Stomach smooth muscle (tissue), 2 donors: ENCODE measurements at regions not wholly inside any gene's neighbourhood (a gene's known extent, or its start where the extent isn't known, plus 50 kb on each side); places are given as distances from the start of the nearest gene placed in this dataset.

Experiments
- H3K27ac ChIP-seq: one replicate; pipeline ENCODE4 v1.7.0; 2013; ENCODE audit warnings: mild to moderate bottlenecking, low read length, inconsistent platforms
- H3K27me3 ChIP-seq, 2 donors: one replicate each; pipeline ENCODE4 v1.7.0; 2013; ENCODE audit warnings: low read length in 2 of 2; ENCODE audit not compliant: insufficient read depth in 2 of 2, control insufficient read depth in 1 of 2
- H3K36me3 ChIP-seq, 2 donors: one replicate each; pipeline ENCODE4 v1.7.0; 2013; ENCODE audit warnings: low read length in 2 of 2; ENCODE audit not compliant: control insufficient read depth in 2 of 2, insufficient read depth in 2 of 2
- H3K4me1 ChIP-seq: one replicate; pipeline ENCODE4 v1.7.0; 2013; ENCODE audit warnings: low read length; ENCODE audit not compliant: control insufficient read depth, insufficient read depth
- H3K4me3 ChIP-seq, 2 donors: one replicate each; pipeline ENCODE4 v1.7.0; 2013; ENCODE audit warnings: low read length in 2 of 2
- H3K9ac ChIP-seq, 2 donors: one replicate each; pipeline ENCODE4 v1.7.0; 2013; ENCODE audit warnings: low read length in 2 of 2, mild to moderate bottlenecking in 1 of 2
- H3K9me3 ChIP-seq, 2 donors: one replicate each; pipeline ENCODE4 v1.7.0; 2013; ENCODE audit warnings: low read length in 2 of 2; ENCODE audit not compliant: control insufficient read depth in 2 of 2
- donor health status: healthy.
- donor health status: Pancreatic carcinoma.

DNA sequence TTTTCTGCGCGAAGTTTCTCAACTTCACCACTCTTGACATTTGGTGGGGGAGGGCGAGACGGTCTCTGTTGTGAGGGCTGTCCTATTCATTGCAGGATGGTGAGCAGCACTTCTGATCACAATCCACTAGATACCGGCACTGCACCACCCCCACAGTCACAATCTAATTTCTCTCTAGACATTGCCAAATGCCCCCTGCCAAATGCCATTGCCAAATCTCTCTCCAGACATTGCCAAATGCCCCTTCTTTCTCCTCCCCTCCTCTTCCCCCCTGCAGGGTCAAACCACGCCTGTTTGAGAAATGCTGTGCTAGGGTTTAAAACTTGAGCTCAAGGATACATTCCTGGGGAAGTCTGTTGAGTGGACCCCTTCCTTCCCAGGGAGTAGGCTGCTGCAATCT lies 603.5 kb upstream of the CDH4 start:
- H3K36me3 ChIP-seq: no peaks in the 10 kb centered on the region
- H3K27me3 ChIP-seq: no peaks in the 10 kb centered on the region
- H3K4me1 ChIP-seq: no peaks in the 10 kb centered on the region
- H3K9me3 ChIP-seq: peaks cover 4 to 6% of the 10 kb centered on the region in 2 donors
- no peak overlapping the region for H3K4me3 ChIP-seq
- H3K27ac ChIP-seq: no peak overlapping the region
- no peak overlapping the region for H3K9ac ChIP-seq

DNA sequence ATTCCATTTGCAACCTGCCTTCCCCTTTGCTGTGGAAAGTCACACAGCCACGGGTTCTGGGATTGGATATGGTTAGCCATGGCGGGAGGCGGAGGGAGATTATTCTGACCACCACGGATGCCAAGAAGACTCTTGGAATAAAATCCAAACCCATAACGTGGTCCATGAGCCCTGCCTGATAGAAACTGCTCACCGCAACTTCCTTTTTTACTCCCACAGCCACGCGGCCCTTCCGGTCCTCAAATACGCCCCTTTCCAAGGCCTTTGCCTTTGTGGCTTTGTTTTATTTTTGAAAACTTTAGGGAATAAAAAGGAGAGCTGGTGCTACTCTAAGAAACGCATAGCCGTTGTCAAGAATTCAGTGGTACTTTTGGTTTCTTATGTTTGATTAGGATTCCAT lies 602.5 kb upstream of the CDH4 start:
- no peak overlapping the region for H3K27ac ChIP-seq
- peaks cover 4 to 6% of the 10 kb centered on the region in 2 donors for H3K9me3 ChIP-seq
- no peak overlapping the region for H3K4me3 ChIP-seq
- no peak overlapping the region for H3K9ac ChIP-seq
- H3K4me1 ChIP-seq: no peaks in the 10 kb centered on the region
- no peaks in the 10 kb centered on the region for H3K27me3 ChIP-seq
- H3K36me3 ChIP-seq: no peaks in the 10 kb centered on the region

DNA sequence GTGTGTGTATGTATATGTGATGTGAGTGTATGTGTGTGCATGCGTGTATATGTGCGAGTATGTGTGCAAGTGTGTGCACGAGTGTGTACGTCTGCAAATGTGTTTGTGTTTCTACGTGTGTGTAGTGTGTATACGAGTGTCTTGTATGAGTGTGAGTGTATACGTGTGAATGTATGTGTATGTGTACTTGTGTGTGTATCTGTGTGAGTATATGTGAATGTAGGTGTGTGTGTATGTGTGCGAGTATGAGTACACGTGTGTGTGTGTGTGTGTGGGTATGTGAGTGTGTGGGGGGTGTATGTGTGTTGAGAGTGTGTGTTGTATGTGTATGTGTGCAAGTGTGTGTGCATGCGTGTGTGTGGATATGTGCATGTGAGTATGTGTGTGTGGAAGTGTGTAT lies 602.0 kb upstream of the CDH4 start:
- Histone ChIP-seq H3K27me3 (no peaks in the 10 kb centered on the region), H3K36me3 (no peaks in the 10 kb centered on the region), H3K27ac (no peak overlapping the region), H3K4me1 (no peaks in the 10 kb centered on the region), H3K4me3 (no peak overlapping the region), H3K9me3 (peaks cover 5 to 6% of the 10 kb centered on the region in 2 donors), H3K9ac (no peak overlapping the region)

DNA sequence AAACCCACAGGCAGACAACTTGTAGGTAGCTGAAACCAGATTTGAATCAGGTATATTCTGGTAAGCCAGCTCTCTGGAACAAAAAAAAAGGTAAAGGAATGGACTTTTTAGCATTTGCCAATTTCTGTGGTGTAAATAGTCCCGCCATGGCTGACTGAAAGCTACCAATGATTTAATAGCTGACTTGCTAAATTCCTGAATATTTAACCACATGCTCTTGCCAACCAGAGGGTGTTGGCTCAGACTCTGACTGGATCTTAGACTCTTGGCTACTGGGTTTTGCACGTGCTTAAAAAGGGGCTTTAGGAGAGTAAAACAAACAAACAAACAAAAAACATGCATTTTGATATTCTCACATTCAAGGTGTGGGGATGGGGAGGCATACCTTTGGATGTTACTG lies 600.0 kb upstream of the CDH4 start:
- no peak overlapping the region for H3K4me3 ChIP-seq
- no peaks in the 10 kb centered on the region for H3K27me3 ChIP-seq
- no peak overlapping the region for H3K9ac ChIP-seq
- no peaks in the 10 kb centered on the region for H3K36me3 ChIP-seq
- peaks cover 4 to 5% of the 10 kb centered on the region in 2 donors for H3K9me3 ChIP-seq
- H3K27ac ChIP-seq: no peak overlapping the region
- no peaks in the 10 kb centered on the region for H3K4me1 ChIP-seq

DNA sequence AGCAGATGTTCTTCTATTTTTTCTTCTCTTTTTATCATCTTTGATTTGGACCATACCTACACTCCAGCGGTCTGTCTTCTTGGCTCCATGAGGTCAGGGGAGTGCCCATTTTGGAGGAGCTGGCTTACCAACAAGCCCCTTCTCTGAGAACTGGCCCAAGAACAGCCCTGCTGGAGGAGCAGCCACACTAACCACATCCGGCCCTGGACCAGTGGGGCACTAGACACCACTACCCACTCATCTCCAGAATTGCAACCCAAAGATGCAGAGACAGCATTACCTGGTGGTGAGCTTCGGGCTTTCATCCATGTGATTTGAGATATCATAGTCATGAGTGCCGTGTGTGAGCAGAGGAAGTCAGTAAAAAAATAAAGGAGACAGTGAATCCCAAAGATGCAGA lies 599.4 kb upstream of the CDH4 start:
- Histone ChIP-seq H3K36me3 (no peaks in the 10 kb centered on the region), H3K4me3 (no peak overlapping the region), H3K4me1 (no peaks in the 10 kb centered on the region), H3K27me3 (no peaks in the 10 kb centered on the region), H3K27ac (no peak overlapping the region), H3K9ac (no peak overlapping the region), H3K9me3 (peaks cover 4 to 5% of the 10 kb centered on the region in 2 donors)

DNA sequence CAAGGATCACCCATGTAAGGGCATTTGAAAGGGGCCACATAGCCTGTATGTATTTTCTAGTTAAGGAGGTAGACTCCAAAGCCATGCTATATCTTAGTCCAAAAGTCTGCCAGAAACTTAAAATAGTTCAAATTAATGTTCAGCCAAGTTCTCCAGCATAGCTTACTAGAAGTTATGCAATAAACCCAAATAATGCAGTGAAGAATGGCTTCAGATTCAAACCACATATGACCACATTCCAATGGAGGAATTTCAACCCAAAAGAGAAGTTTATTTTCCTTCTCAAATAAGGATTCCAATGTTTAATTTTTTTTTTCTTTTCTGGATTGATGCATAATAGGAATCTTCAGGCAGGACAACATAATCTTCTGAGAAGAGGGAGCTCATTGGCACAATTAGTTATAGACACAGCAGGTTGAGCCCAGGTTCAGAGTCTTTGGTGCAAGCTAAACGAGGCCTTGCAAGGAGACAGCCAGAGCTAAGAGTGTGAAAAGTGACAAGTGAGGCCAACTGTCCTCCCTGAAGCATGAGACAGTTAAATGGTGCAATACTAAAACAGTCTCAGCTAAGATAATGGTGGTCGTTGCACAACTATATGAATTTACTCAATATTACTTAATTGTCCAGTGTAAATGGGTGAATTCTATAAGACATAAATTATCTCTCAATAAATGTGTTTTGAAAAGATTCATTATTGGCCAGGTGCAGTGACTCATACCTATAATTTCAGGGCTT lies 598.8 kb upstream of the CDH4 start:
- H3K27ac ChIP-seq: no peak overlapping the region
- no peaks in the 10 kb centered on the region for H3K4me1 ChIP-seq
- H3K9ac ChIP-seq: no peak overlapping the region
- H3K4me3 ChIP-seq: no peak overlapping the region
- no peaks in the 10 kb centered on the region for H3K36me3 ChIP-seq
- no peaks in the 10 kb centered on the region for H3K27me3 ChIP-seq
- peaks cover 4 to 5% of the 10 kb centered on the region in 2 donors for H3K9me3 ChIP-seq

DNA sequence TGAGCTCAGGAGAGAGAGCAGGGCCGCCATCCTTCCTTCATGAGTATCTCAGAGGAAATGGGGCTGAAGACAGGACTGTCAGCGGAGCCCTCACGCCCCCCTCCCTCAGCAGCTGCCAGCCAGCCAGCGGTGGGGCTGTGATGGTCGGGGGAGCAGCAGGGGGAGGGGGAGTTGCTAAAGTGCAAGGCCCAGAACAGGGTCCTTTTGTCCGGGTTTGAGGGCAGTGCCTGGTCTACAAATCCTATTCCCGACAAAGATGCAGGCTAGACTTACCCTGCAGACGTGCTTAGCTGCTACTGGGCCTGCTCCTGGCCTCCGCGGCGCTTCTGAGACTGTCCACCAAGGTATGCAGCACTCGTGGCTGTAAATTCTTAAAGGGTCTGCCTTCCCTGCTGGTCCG lies 593.4 kb upstream of the CDH4 start:
- no peak overlapping the region for H3K4me3 ChIP-seq

DNA sequence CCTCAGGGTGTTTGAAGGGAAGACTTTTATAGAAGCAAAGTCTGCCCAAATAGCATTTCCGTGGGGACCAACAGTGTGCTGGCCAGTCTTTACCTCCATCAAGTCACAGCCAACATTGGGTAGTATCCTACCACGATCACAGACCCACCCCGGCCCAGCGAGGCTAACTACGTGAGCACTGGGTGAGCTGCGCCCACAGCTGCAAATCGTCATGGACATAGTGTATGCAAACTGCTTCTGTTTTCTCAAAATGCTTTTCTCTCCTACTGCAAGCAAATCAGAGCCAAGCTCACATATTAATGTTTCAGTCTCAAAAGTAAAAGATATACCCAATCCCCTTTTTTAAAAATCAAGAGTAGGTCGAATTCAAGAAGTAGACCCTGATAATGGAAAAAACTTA lies 592.8 kb upstream of the CDH4 start:
- Histone ChIP-seq H3K4me3 (no peak overlapping the region), H3K36me3 (no peaks in the 10 kb centered on the region), H3K4me1 (no peaks in the 10 kb centered on the region), H3K9me3 (peaks cover 4 to 5% of the 10 kb centered on the region in 2 donors), H3K27me3 (no peaks in the 10 kb centered on the region), H3K27ac (no peak overlapping the region), H3K9ac (no peak overlapping the region)

More for the DNA sequence above, 593.4 kb upstream of the CDH4 start:
- Histone ChIP-seq H3K4me1 (no peaks in the 10 kb centered on the region), H3K36me3 (no peaks in the 10 kb centered on the region), H3K9me3 (peaks cover 4 to 5% of the 10 kb centered on the region in 2 donors), H3K9ac (no peak overlapping the region), H3K27ac (no peak overlapping the region), H3K27me3 (no peaks in the 10 kb centered on the region)

DNA sequence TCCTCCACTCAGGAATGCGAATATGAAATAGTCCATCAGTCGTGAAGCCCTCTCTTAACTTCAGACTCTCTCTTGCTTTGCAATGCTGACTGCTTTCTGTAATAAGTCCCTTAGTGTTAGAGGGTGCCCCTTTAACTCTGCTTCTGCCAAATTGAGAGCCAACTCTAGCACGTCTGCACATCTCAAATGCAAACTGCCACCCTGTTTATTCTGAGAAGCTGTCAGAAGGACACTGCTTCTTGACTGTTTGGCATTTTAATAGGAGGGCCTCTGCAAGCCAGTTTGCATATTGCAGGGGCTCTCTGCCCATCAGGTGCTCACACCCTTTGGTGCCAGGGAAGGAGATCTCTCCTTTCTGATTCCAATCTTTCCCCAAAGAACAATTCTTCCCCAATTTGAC lies 589.8 kb upstream of the CDH4 start:
- Histone ChIP-seq H3K9me3 (no peaks in the 10 kb centered on the region), H3K27ac (no peak overlapping the region), H3K27me3 (peaks cover 0 to 2% of the 10 kb centered on the region in 2 donors), H3K4me3 (no peak overlapping the region), H3K9ac (no peak overlapping the region), H3K36me3 (no peaks in the 10 kb centered on the region), H3K4me1 (no peaks in the 10 kb centered on the region)

DNA sequence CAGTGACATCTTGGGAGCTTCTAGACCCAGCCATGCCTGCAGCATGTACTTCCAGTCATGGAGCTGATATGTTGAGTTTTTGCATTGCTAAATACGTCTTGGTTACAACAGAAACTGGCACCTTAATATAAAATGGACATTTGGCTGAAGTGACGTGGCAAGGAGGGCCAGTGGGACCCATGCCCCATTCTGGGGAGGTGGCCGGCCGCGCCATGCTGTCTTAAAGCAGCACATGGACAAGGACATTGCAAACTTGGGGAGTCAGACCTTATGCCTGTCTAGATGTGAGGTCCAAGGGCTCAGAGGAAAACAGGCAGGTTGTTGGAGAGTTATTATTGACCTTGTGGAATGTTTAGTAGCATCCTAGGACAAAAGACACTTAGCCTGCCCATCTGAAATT lies 588.0 kb upstream of the CDH4 start:
- H3K27ac ChIP-seq: no peak overlapping the region
- peaks cover 0 to 2% of the 10 kb centered on the region in 2 donors for H3K27me3 ChIP-seq
- no peak overlapping the region for H3K4me3 ChIP-seq
- H3K9me3 ChIP-seq: no peaks in the 10 kb centered on the region
- H3K9ac ChIP-seq: no peak overlapping the region
- no peaks in the 10 kb centered on the region for H3K36me3 ChIP-seq
- H3K4me1 ChIP-seq: no peaks in the 10 kb centered on the region

DNA sequence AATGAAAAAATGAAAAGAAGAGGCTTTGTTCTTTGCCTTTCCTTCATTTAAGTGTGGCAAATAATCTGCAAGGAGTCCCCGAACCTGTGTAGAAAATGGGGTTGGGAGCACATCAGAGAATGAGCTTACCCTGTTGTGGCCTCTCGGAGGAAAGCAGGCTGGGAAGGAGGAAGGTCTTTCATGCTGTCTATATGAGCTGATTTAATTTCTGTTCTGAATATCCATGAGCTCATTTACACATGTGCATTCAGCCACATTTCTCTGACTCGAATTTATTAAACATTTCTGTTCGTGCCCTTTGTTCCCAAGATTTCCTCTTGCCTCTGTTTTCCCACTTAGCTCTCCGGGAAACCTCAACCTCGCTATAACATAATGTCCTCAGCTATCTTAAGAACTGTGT lies 584.4 kb upstream of the CDH4 start:
- Histone ChIP-seq H3K27ac (no peak overlapping the region), H3K9ac (no peak overlapping the region), H3K4me3 (no peak overlapping the region), H3K9me3 (no peaks in the 10 kb centered on the region), H3K36me3 (no peaks in the 10 kb centered on the region), H3K27me3 (peaks cover 0 to 2% of the 10 kb centered on the region in 2 donors), H3K4me1 (no peaks in the 10 kb centered on the region)
